Astrocyte of the spinal cord (primary cell): ENCODE measurements at regions not wholly inside any gene's neighbourhood (a gene's known extent, or its start where the extent isn't known, plus 50 kb on each side); places are given as distances from the start of the nearest gene placed in this dataset.

Source experiments
- DNase-seq: peaks from one replicate; pipeline ENCODE4 v3.0.0; 2011; ENCODE audit warnings: low read depth, low spot score
- H3K4me3 ChIP-seq: 2 replicates; pipeline ENCODE4 v1.5.1; 2011; ENCODE audit warnings: low read depth, mild to moderate bottlenecking, low read length, moderate library complexity
- in situ Hi-C: cut with HindIII; loops from 2 replicates; pipeline ENCODE4 v1.10.0; 2017; ENCODE audit warnings: low sequenced_read_pairs
- TF ChIP-seq, protein P1 (sequence below): IDR thresholded peaks from 2 replicates; pipeline ENCODE4 v1.5.1; 2012; ENCODE audit warnings: low read depth, mild to moderate bottlenecking, low read length, inconsistent platforms

- no peak overlapping the region for H3K4me3 ChIP-seq
- in situ Hi-C loops: no loop called here
- TF ChIP-seq, protein P1, sequence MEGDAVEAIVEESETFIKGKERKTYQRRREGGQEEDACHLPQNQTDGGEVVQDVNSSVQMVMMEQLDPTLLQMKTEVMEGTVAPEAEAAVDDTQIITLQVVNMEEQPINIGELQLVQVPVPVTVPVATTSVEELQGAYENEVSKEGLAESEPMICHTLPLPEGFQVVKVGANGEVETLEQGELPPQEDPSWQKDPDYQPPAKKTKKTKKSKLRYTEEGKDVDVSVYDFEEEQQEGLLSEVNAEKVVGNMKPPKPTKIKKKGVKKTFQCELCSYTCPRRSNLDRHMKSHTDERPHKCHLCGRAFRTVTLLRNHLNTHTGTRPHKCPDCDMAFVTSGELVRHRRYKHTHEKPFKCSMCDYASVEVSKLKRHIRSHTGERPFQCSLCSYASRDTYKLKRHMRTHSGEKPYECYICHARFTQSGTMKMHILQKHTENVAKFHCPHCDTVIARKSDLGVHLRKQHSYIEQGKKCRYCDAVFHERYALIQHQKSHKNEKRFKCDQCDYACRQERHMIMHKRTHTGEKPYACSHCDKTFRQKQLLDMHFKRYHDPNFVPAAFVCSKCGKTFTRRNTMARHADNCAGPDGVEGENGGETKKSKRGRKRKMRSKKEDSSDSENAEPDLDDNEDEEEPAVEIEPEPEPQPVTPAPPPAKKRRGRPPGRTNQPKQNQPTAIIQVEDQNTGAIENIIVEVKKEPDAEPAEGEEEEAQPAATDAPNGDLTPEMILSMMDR: no peak
- no peak for DNase-seq
Measured at GRCh38 chr3:13249664-13250390, 170.3 kb downstream of the NUP210 start.

DNA sequence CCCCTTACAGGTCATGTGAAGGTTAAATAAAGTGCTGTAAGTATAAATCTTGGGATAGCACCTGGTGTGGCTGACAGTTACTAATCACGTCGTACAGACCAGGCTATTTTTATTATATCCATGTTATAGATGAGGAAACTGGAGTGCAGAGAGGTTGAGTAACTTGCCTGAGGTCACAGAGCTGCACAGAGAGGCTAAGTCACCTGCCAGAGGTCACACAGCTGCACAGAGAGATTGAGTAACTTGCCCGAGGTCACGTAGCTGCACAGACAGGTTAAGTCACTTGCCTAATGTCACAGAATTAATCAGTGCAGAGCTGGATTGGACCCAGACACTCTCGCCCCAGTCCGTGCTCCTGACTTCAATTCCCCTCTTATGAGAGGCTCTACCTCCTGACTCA lies 171.5 kb downstream of the NUP210 start:
- TF ChIP-seq, protein P1: no peak
- no peak for DNase-seq
- in situ Hi-C loops: no loop called here
- no peak overlapping the region for H3K4me3 ChIP-seq

GRCh38 chr3:13245615-13245978 lies 172.4 kb upstream of the IQSEC1 start:
- no peak for DNase-seq
- H3K4me3 ChIP-seq: no peak overlapping the region
- TF ChIP-seq, protein P1: no peak
- in situ Hi-C loops: no loop called here

GRCh38 chr3:13243586-13243985 lies 170.4 kb upstream of the IQSEC1 start:
- in situ Hi-C loops: no loop called here
- TF ChIP-seq, protein P1: no peak
- H3K4me3 ChIP-seq: no peak overlapping the region
- no peak for DNase-seq

DNA sequence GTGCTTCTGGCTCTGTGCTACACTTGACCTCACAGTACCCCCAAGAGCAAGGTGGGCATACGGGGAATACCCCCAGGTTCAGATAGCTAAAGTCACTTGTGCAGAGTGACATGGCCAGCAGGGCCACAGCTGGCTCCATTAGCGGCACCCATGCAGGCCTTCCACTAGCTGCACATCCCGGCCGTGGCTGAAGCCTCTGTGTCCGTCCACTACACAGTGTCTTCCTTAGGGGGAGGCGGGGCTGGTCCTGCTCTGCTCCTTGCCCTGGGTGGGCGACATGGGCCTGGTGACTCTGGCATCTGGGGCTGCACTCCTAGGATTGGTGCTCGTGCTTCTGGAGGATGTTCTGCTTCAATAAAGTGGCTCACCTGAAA lies 169.1 kb upstream of the IQSEC1 start:
- in situ Hi-C loops: no loop called here
- DNase-seq: no peak
- H3K4me3 ChIP-seq: no peak overlapping the region
- TF ChIP-seq, protein P1: no peak

- in situ Hi-C loops: no loop called here
- TF ChIP-seq, protein P1: no peak
- H3K4me3 ChIP-seq: no peak overlapping the region
- no peak for DNase-seq
Measured at GRCh38 chr3:13241621-13242363, 168.6 kb upstream of the IQSEC1 start.
